DMS53 treated with DMSO at 0.1 percent for 48 hours (cell line): ENCODE measurements at regions not wholly inside any gene's neighbourhood (a gene's known extent, or its start where the extent isn't known, plus 50 kb on each side); places are given as distances from the start of the nearest gene placed in this dataset.

Source experiments
- DNase-seq: peaks from one replicate; lab custom pipeline; 2025; ENCODE audit not compliant: unreplicated experiment; lab: John Stamatoyannopoulos, UW

DNA sequence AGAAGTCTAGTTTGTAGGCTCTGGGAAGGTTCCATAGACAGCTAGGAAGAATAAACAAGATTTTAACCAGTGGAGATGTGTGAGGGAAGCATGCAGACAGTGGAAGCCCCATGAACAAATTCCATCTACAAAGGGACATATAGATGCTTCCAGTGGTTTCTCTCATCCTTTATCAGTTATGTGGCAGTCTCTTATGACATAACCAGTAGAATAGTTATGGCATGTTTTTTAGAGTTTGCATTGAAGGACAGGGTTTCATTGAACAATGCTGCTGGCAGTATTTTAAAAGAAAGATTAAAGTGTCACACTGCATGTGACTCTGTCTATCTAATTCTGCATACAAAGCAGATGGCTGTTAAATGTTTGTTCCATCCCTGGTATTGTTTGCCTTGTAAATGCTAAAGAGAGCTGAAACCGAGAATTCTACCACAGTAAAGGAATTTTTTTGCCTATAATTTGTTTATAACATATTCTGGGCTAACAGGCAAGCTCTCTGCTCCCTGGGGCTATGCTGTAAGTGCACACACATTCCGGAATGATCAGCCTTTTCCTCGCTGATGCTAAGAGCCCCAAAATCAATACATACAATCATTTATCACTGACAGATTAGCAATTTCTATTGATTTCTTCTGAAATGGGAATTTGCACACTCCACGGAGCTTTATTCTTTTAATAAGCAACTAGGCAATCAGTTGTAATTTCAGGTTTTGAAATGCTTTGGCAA, 76.8 kb upstream of the PELI1 start:
- no peak for DNase-seq

DNA sequence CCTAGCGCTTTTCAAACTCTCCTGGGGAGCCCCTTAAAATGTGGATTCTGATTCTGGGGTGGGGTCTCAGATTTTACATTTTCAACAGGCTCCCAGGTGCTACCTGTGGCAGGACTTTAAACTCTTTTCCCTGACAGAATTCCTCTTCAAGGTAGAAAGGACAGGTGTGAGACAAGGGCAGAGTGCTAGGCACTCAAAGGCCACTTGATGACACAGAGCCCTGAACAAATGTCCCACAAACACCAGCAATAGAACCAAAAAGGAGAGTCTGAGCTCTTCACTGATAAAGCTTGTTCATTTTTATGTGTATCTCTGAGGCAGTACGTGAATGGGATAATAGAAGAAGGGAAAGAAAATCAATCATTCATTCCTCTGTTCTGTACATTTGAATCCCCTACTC, 77.7 kb upstream of the PELI1 start:
- peak; percentile 60 for DNase-seq

DNA sequence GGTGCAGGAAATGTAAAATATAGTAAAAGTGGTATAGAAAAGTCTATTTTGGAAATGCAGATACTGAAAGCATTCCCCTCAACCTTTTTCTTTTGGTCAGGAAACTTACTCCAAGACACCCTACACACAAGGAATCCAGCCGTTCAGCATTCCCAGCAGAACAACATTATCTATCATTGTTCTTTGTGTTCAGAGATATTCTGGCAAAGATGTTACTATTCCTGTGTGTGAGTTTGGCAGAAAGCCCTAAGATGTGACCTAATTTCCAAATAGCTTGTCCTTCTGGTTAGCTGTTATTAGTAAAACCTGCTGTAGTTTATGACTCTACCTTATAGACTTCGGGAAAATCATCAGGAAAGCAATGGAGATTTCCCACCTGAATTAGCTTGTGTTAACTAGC, 78.1 kb upstream of the PELI1 start:
- DNase-seq: no peak

DNA sequence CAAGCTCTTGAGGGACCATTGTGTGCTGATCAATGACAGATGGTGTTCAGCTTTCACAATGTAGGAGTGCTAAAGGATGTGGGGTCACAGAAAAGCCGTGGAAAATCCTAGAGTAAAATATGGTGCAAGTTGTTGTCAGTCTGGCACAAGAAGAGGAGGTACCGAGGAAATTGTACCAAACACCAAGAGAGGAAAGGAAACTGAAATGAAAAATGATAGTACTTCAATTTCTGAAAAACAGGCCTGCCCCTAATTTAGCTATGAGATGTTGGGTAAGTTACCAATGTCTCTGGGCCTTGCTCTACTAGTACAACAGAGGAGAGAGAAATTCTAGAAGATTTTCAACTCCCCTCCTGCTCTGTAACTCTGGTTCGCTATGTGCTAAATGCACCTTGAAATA, 78.8 kb upstream of the PELI1 start:
- DNase-seq: no peak

DNA sequence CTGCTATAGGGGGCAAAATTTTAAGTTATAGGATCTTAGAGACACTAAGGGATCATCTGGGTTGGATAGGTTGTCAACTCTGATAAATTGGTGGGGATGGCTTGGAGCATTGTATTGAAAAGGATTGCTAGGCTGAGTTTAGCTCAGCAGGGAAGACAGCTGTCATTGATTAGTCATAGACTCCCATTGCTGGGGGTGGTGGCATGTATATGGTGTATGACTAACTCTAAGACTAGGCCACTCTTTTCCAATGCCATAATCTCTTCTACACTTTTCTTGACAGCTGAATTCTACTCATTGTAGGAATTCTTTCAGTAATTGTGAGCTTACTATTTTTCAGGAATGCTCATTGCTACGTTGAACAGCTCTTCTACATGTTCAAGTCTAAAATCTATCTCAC, 81.3 kb upstream of the PELI1 start:
- DNase-seq: no peak

DNA sequence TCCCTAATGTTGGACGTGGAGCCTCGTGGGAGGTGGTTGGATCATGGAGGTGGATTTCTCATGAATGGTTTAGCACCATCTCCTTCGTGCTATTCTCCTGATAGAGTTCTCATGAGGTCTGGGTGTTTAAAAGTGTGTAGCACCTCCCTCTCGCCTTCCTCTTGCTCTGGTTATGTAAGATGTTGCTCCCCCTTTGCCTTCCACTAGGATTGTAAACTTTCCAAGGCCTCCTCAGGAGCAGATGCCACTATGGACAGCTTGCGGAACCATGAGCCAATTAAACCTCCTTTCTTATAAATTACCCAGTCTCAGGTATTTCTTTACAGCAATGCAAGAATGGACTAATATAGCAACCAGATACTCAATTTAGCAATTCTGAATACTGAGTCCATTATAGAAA, 82.4 kb upstream of the PELI1 start:
- DNase-seq: no peak

DNA sequence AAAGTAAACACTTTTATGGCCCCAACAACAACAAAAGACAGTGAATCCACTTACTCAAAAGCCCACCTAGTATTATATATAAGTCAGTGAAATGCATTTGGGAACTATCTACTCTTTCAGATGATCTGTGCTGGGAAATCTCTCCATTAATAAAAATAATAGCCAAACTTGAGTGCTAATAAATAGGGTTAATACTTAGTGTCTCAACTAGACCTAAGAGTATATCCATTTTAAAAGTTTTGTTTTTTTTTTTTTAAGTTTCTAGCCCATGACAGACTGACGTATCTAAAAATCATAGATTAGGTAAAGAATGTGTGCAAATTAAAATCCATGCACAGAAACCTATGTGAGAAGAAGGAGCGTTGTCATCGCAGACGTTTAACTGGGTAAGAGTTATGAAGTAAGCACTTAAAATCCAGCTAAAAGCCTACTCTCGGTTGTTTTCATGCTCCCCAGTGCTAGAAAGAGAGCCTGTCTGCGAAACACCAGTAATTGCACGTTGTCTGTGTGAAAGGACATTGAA, 83.4 kb upstream of the PELI1 start:
- no peak for DNase-seq

DNA sequence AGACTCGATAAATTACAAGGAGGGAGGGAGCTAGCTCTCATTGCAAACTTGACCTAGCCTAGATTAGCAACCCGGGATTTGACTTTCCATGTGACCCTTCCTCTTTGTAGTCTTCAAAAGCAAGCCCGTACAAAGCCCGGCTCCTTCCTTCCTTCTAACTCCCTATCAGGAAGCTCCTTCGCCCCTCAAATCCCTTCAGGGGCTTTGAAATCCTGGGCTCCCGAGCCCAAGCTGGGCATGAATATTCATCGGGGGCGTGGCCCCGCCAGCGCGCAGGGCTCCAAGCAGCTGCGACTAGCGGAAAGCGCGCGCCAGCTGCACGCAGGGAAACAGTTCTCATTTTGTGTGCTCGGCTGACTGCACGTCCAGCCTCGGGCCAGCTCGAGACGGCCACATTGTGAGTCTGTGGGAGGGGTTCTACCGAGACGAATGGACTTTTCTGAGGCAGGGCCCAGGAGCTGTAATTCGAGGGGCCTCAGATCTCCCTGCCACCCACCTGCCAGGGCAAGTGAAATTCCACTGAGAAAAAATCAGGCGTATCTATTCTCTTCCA, 84.0 kb upstream of the PELI1 start:
- peak; percentile 73 for DNase-seq

DNA sequence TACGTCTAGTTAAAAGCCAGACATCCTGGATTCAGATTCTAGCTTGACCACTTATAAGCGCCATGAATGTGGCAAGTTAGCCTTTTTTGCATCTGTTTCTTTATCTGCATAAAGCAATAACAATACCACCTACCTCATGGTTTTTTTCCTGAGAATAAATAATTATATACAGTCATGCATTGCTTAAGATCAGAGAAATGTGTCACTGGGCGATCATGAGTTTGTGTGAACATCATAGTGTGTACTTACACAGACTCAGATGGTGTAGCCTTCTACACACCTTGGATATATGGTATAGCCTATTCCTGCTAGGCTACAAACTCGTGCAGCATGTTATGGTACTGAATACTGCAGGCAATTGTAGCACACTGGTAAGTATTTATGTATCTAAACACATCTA, 84.7 kb upstream of the PELI1 start:
- DNase-seq: no peak

DNA sequence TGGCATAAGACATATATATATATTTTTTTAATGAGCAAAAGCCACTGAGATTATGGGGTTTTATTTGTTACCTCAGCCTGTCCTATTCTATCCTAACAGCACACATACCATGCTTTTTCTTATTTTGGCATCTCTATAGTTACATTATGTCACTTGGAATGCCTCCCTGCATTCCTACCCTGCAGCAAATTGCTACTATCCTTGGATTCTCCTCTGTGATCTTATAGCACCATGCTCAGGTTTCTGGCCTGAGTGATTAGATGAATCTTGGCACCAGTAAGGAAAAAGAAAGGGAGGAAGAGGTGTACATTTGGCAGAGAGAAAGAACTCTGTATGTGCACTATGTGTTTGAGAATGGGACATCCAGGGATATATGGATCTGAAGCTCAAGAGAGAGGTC, 86.3 kb upstream of the PELI1 start:
- DNase-seq: no peak

DNA sequence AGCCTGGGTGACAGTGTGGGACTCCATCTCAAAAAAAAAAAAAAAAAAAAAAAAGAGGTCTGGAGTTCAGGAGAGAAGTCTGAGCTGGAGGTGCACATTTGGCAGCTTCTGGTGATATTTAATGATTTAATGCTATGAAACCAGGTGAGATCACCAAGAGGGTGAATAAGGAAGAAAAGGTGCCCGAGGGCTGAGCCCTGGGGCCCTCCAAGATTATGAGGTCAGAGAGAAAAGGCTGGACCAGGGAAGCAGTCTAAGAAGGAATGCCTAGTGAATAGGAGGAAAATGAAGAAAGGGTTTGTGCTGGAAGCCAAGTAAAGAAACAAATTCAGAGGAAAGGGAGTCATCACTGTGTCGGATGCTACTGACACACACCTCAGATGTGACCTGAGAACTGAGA, 88.0 kb upstream of the PELI1 start:
- DNase-seq: no peak

DNA sequence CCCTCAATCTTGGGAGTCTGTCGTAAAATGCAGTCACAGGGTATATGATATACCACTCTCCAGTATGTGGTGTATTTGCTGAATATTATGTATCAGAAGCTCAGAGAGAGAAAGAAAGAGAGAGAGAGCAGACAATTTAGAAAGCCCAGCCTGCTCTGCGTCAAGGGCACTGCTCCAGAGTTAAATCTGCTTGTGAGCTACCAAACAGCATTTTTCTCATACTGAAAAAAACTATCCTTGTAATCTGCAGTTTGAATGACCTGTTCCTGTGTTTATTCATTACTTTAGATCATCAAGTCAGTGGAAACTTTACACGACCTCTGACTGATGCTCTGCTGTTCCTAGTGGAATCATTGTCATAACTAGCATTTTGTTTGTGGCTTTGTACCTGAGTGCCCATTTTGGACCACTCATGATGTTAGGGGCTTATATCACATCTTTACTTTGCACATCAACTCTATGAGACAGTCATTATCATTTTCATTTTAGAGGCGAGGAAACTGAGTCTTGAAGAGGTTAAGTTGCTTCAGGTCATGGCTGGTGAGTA, 89.2 kb upstream of the PELI1 start:
- DNase-seq: no peak

DNA sequence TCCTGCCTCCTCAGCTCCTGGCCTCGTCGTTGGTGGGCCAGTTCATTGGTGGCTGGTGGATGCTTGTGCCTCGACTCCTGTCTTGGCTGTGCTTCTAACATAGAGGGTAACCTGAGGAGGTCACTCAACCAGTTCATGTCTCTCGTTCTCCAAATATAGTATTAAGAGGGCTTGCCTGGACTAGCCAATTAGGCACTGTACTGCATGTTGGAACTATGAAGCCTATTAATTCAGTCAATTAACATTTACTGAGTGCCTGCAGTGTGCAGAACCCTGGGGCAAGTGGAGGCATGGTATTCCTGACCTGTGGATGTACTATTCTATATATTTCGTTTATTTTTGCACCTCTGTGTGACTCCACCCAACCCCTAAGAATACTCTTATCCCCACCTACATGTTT, 89.9 kb upstream of the PELI1 start:
- no peak for DNase-seq

DNA sequence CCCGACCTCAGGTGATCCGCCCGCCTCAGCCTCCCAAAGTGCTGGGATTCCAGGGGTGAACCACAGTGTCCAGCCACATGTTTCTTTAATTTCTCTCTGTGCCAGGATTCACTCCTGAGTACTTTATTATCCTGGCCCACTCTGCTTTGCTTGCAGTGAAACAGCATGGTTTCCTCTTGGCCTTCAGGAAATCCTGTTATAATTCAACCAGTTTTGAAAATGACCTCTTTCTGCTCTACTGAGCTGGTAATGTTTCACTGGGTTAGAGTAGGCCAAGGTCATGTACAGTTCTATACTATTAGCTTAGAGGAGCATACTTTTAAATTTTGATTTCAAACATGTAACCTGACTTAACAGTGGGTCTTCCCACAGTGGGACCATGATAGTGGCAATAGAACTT, 90.6 kb upstream of the PELI1 start:
- DNase-seq: no peak

DNA sequence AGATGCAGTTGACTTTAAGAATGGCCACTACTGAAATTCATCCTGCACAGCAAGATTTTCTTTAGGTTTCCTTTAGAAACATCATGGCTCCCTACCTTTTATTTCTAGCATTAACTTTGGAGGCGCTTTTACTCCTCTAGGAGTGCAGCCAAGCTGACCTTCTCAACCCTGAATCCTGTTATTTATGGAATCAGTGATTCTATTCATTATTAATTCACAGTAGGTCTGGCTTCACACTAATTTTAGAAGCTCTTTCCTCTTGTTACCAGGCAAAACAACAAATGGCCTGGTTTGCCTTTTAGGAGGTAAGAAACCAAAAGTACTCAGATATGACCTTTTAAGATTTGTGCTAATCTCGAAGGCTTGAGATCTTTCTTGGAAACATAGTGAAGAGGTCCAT, 93.0 kb upstream of the PELI1 start:
- no peak for DNase-seq

DNA sequence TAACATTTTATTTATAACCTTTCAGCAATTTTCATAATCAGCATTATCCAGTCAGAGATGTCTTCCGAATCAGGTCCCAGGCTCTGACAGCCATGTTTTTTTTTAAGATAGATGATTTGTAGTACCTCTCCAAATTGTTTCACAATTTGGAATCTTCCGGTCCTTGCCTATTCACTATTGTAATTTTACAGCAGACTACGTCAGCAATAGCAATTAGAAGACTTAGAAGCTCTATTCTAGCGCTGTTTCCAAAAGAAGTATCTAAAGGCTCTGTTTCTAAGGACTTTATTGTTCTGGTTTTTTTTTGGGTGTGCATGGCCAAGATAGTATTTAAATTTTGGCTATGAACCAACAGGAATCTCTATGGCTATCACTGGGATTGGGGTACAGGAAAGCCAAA, 94.6 kb upstream of the PELI1 start:
- DNase-seq: no peak

DNA sequence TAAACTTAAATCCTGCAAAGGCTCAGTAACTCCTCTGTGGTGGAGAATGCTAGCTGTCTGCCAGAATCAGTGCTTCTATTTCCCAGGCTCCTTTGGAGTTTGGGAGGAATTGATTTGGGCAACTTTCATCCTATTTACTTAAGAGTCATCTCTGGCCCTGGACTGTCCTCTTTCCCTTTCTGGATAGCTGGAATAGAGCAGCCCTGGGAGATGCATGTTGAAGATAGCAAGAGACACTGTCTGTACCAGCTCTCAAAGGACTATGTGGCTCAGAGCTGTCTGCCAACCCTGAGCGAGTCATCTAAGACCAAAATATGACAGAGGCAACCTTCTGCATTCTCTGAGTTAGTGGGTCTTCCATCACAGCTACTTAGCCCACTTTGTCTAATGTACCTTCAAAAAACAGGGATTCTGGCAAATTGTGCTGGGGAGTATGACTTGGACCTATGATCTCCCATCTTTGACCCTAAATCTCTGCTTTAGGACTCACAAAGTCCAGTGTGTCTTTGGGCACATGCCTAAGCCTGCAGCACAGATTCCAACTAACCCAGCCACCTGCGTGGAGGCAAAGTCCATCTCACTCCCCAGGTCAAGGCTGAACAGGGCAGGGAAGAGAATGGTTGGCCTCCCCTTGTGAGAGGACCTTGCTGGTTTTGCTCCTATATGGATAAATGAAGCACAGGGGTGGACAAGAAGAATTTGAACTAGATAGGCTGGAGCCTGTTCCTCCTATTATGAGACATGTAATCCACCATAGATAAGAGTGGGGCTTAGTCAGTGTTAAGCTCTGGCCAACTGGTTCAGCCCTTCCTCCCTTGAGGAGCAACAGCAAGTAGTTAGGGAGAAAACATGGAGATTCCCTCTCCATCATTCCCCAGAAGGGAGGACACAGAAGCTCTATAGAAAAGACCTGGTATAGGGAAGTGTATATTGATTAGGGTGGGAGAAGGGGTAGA, 99.1 kb upstream of the PELI1 start:
- DNase-seq: no peak

DNA sequence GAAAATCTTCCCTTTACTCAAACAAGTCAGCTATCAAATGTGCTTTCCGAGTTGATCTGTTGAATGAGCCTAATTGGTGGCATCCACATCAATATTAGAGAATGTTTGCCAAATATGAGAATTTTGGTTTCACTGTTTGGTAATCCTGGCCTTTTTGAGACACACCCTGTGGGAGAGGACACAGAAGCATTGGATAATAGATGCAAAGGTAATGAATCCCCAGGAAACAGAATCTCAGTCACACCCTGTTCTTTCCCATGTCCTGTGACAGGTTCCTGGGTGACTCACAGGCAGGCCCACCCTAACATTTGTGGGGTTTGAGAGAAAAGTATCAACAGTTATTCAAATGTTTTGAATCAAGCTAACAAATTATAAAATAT, 99.8 kb upstream of the PELI1 start:
- no peak for DNase-seq

DNA sequence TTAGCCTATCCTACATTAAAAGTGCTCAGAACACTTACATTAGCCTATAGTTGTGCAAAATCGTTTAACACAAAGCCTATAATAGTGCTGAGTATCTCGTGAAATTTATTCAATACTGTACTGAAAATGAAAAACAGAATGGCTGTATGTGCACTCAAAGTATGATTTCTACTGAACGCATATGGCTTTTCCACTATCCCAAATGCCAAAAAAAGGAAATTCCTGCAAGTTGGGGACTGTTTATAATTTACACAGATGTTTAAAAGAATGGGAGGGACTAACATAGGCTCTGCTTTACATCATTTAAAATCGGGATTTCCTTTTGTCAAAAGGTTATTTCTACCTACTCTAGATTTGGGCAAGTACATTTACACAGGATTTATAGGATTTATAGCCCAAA, 101.4 kb upstream of the PELI1 start:
- no peak for DNase-seq

DNA sequence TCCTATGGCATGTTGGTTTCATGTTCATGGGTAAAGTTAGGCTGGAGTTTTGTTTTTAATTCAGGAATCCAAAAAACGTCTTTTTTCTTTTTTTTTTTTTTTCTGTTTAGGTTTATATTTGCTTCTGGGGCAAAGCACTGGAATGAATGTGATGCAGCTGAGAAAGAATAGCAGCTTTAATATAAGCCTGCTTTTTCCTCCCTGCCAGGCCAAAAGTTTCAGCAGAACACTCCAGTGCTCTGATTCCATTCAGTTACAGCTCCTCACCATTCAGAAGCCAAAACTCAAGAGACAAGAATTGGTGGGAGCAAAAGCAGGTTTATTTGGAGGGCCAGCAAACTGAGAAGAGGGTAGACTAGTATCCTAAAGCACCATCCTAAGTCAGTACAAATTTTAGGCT, 102.7 kb upstream of the PELI1 start:
- DNase-seq: no peak

DNA sequence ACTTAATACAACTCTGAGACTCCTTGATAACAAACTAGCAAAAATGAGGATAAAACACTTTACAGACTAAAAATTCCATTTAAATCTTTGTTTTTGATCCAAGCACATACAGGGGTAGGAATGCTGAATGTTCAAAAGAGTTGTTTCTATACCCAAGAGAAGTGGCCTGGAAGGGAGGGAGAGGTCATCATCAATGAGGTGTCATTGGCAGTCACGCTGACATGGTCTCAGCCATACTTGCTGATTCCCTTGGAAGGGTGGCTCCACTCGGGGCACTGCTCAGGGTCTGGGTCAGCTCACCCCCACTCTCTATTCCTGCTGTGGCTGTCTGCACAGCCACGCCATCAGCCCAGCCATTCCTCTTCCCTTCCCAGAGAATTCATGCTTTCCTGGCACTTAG, 105.2 kb upstream of the PELI1 start:
- DNase-seq: no peak

DNA sequence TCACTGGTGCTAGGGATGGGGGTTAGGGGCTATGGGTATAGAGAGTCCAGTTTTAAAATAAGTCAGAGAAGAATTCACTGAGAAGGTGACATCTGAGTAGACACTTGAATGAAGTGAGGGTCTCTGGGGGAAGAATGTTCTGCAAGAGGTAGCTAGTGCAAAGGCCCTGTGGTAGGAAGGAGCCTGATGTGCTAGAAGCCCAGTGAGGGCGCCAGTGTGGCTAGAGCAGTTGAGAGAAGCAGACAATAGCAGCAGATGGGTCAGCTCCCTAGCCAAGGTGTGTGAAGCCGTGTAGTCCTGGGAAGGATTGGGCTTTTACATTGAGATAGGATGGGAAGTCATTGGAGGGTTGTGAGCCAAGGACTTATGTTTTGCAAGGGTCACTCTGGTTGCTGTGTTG, 105.8 kb upstream of the PELI1 start:
- DNase-seq: no peak
